ENCODE measurements at regions not wholly inside any gene's neighbourhood (a gene's known extent, or its start where the extent isn't known, plus 50 kb on each side); places are given as distances from the start of the nearest gene placed in this dataset.

GRCh38 chr12:5148880-5149279 is 105.2 kb downstream of the KCNA5 start:
- TF ChIP-seq CTCF (IDR thresholded peaks at IDR 0.05; ENCODE audit: extremely low read depth in 1 of 2, insufficient read depth in 1 of 2, low read depth in 1 of 2, low read length in 2 of 2) (no peak), JUN (IDR thresholded peaks at IDR 0.05; ENCODE audit: borderline replicate concordance, insufficient read depth, insufficient read length, low read depth) (no peak), POLR2A (IDR thresholded peaks at IDR 0.05; ENCODE audit: low read depth, low read length) (no peak), POLR2AphosphoS5 (IDR thresholded peaks at IDR 0.05; ENCODE audit: insufficient read depth, low read depth, low read length) (no peak), FOS (IDR thresholded peaks at IDR 0.05; ENCODE audit: borderline replicate concordance, insufficient read depth, low read length) (no peak)

Data from endothelial cell of umbilical vein (primary cell).